ENCODE measurements at regions not wholly inside any gene's neighbourhood (a gene's known extent, or its start where the extent isn't known, plus 50 kb on each side); places are given as distances from the start of the nearest gene placed in this dataset.
A peak's percentile ranks its signal among the peaks of the same experiment; 100 is the strongest.
"Not testable (repeated sequence)": the region's sequence is repeated elsewhere in the genome, so short reads cannot be mapped to it uniquely, and the experiment has no call there.

DNA sequence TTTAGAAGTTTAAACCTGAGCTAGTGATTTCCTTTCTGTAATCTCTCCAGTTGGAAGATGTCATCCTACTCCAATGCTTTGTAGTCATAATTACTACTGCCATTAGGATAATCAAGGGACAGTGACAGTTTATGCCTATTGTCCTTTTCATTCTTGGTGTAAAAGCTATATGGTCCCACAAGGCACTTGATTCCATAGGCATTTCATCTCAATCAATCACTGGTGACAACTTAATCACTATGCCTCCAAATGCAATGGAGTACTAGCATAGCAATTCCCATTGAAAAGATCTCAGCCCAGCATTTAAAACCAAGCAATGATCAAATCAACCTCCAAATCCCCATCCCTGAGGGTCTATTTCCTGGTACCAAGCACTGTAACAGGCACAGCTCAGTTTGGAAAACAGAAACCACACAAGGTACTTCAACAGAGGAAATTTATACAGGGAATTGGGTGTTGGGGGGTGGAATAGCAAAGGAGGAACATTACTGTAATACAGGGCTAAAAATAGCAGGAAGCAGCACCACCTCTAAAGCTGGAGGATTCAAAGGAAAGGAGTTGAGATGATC is 51.0 kb downstream of the FHIP2A start:
- no peaks in the 10 kb centered on the region for H3K27me3 Mint-ChIP-seq (ENCODE audit: unreplicated experiment)
- no peaks in the 10 kb centered on the region for H3K36me3 Mint-ChIP-seq (ENCODE audit: unreplicated experiment)
- no peak for DNase-seq (ENCODE audit: extremely low spot score, unreplicated experiment)
- TF ChIP-seq, protein P1, sequence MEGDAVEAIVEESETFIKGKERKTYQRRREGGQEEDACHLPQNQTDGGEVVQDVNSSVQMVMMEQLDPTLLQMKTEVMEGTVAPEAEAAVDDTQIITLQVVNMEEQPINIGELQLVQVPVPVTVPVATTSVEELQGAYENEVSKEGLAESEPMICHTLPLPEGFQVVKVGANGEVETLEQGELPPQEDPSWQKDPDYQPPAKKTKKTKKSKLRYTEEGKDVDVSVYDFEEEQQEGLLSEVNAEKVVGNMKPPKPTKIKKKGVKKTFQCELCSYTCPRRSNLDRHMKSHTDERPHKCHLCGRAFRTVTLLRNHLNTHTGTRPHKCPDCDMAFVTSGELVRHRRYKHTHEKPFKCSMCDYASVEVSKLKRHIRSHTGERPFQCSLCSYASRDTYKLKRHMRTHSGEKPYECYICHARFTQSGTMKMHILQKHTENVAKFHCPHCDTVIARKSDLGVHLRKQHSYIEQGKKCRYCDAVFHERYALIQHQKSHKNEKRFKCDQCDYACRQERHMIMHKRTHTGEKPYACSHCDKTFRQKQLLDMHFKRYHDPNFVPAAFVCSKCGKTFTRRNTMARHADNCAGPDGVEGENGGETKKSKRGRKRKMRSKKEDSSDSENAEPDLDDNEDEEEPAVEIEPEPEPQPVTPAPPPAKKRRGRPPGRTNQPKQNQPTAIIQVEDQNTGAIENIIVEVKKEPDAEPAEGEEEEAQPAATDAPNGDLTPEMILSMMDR (IDR thresholded peaks at IDR 0.05): no peak
- H3K4me1 Mint-ChIP-seq (ENCODE audit: unreplicated experiment): peaks cover 63% of the 10 kb centered on the region
- no peaks in the 10 kb centered on the region for H3K9me3 Mint-ChIP-seq (ENCODE audit: unreplicated experiment)
- H3K4me3 Mint-ChIP-seq (ENCODE audit: unreplicated experiment): no peak overlapping the region
- H3K27ac Mint-ChIP-seq (ENCODE audit: unreplicated experiment): no peak overlapping the region

DNA sequence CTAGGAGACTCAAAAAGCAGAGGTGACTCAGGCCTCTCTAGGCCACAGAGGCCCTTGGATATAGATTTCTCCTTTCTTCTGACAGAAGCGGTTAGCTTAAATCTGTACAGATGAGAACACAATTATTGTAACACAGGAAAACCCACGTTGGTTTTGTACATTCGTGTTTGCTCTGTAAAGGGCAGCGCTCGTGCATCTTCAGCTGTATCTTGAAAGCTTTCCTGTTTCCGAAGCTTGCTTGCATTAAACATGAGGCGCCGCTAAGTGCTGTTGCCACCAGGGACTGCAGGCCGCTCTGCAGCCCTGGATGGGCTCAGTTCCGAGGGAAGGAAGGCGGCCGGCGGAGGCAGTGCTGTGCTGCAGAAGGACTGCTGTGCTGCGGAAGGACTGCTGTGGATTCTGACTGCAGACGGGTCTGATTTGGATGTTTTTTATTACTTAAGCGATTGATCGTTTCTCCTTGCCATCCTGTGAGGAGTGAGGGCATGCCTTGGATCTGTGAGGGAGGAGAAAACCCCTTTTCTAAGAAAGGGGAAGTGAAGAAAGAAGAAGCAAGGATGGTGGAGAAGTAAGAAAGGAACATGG is 53.3 kb downstream of the FHIP2A start:
- TF ChIP-seq, protein P1 (IDR thresholded peaks at IDR 0.05): peak; percentile 39
- H3K4me3 Mint-ChIP-seq (ENCODE audit: unreplicated experiment): no peak overlapping the region
- H3K27me3 Mint-ChIP-seq (ENCODE audit: unreplicated experiment): no peaks in the 10 kb centered on the region
- peak overlapping the region; percentile 85 for H3K27ac Mint-ChIP-seq (ENCODE audit: unreplicated experiment)
- no peak for DNase-seq (ENCODE audit: extremely low spot score, unreplicated experiment)
- no peaks in the 10 kb centered on the region for H3K9me3 Mint-ChIP-seq (ENCODE audit: unreplicated experiment)
- peaks cover 50% of the 10 kb centered on the region for H3K4me1 Mint-ChIP-seq (ENCODE audit: unreplicated experiment)
- no peaks in the 10 kb centered on the region for H3K36me3 Mint-ChIP-seq (ENCODE audit: unreplicated experiment)

DNA sequence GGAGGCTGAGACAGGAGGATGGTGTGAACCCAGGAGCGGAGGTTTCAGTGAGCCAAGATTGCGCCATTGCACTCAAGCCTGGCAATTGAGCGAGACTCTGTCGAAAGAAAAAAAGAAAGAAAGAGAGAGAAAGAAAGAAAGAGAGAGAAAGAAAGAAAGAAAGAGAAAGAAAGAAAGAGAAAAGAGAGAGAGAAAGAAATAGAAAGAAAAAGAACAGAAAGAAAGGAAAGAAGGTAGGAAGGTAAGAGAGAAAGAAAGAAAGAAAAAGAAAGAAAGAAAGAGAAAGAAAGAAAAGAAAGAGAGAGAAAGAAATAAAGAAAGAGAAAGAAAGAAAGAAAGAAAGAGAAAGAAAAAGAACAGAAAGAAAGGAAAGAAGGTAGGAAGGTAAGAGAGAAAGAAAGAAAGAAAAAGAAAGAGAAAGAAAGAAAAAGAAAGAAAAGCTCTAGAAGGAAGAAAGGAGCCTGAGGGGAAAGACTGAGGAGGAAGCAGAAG is 54.1 kb downstream of the FHIP2A start:
- H3K27ac Mint-ChIP-seq (ENCODE audit: unreplicated experiment): peak overlapping the region; percentile 46
- not testable (repeated sequence) for H3K36me3 Mint-ChIP-seq (ENCODE audit: unreplicated experiment); H3K27me3 Mint-ChIP-seq (ENCODE audit: unreplicated experiment); H3K9me3 Mint-ChIP-seq (ENCODE audit: unreplicated experiment); DNase-seq (ENCODE audit: extremely low spot score, unreplicated experiment); H3K4me3 Mint-ChIP-seq (ENCODE audit: unreplicated experiment)
- H3K4me1 Mint-ChIP-seq (ENCODE audit: unreplicated experiment): peaks cover 44% of the 10 kb centered on the region

DNA sequence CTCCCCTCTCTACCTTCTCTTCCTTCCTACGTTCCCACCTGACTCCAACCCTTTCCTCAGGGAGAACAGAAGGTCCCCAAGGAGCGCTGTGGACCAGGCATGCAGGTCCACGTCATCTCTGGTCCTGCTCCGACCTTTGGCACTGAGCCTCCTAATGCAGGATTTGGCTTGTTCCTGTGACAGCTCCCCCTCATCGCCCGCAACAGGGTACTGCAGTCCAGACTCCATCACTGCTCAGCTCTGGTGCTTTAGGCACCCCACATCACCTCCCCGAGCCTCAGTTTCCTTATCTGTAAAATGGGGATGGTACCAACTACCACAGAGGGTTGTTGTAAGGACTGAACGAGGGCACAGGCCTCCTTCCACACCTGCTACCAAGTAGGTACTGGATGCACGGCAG is 54.6 kb downstream of the FHIP2A start:
- Mint-ChIP-seq H3K4me3 (ENCODE audit: unreplicated experiment) (no peak overlapping the region), H3K4me1 (ENCODE audit: unreplicated experiment) (peaks cover 46% of the 10 kb centered on the region), H3K27ac (ENCODE audit: unreplicated experiment) (no peak overlapping the region), H3K27me3 (ENCODE audit: unreplicated experiment) (no peaks in the 10 kb centered on the region), H3K9me3 (ENCODE audit: unreplicated experiment) (no peaks in the 10 kb centered on the region), H3K36me3 (ENCODE audit: unreplicated experiment) (no peaks in the 10 kb centered on the region)
- DNase-seq (ENCODE audit: extremely low spot score, unreplicated experiment): no peak
- TF ChIP-seq, protein P1 (IDR thresholded peaks at IDR 0.05): no peak

DNA sequence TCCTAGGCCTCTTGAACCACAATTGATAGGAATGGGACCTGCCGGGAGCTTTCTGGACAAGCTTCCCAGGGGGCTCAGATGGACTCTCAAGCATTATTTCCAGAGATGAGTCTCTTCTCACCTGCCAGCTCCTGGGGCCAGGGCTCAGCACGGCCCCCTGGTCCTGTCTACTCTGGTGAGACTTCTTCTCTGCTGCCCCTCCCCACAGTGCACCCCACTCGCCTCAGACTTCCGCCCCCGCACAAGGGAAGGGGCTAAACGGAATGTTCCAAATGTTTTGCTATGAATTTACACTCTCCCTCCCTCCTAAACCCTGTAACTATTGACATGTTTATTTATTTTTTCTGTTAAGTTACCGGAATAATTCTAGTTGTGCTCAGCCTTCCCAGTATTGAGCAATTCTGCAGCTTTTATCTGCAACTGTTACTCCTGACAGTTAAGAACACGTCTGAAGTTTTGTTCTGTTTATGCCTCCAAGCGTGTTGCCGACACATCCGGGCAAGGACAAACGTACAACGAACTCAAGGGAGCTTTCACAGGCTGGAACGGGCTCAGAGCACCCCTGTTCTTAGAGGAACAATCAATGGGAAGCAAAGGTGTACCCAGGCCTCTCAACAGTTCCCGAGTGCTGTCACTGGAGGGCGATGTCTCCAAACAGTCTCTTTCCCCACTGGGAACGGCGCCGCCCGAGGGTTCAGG is 55.2 kb downstream of the FHIP2A start:
- Mint-ChIP-seq H3K27ac (ENCODE audit: unreplicated experiment) (peak overlapping the region; percentile 27), H3K9me3 (ENCODE audit: unreplicated experiment) (no peaks in the 10 kb centered on the region), H3K4me3 (ENCODE audit: unreplicated experiment) (no peak overlapping the region), H3K4me1 (ENCODE audit: unreplicated experiment) (peaks cover 46% of the 10 kb centered on the region), H3K27me3 (ENCODE audit: unreplicated experiment) (no peaks in the 10 kb centered on the region), H3K36me3 (ENCODE audit: unreplicated experiment) (no peaks in the 10 kb centered on the region)
- peak; percentile 90 for DNase-seq (ENCODE audit: extremely low spot score, unreplicated experiment)
- TF ChIP-seq, protein P1 (IDR thresholded peaks at IDR 0.05): peak; percentile 93
